Central memory CD8-positive, alpha-beta T cell (primary cell): ENCODE measurements at regions not wholly inside any gene's neighbourhood (a gene's known extent, or its start where the extent isn't known, plus 50 kb on each side); places are given as distances from the start of the nearest gene placed in this dataset.
"Not testable (repeated sequence)": the region's sequence is repeated elsewhere in the genome, so short reads cannot be mapped to it uniquely, and the experiment has no call there.

Source experiments
- ATAC-seq: fragments of 150-1000 bp; cut with Tn5 transposase; replicated peaks from 2 replicates; pipeline ENCODE4 v1.10.0; 2022; ENCODE audit warnings: mild to moderate bottlenecking, moderate FRiP score, moderate number of reproducible peaks; ENCODE audit not compliant: poor library complexity, severe bottlenecking; ENCODE audit errors: extremely low read depth
- DNase-seq, 2 donors: peaks; one replicate each; pipeline ENCODE4 v3.0.0; 2021; ENCODE audit warnings: low spot score in 2 of 2
- H3K27ac Mint-ChIP-seq: one replicate; pipeline ENCODE4 v1.8.0; 2022; ENCODE audit warnings: low read depth, mild to moderate bottlenecking, moderate library complexity, mixed read lengths
- H3K27me3 Mint-ChIP-seq: one replicate; pipeline ENCODE4 v1.8.0; 2022; ENCODE audit warnings: mixed read lengths
- H3K36me3 Mint-ChIP-seq: one replicate; pipeline ENCODE4 v1.8.0; 2022; ENCODE audit warnings: mild to moderate bottlenecking, moderate library complexity, mixed read lengths; ENCODE audit not compliant: insufficient read depth
- H3K4me1 Mint-ChIP-seq: one replicate; pipeline ENCODE4 v1.8.0; 2022; ENCODE audit warnings: mixed read lengths
- H3K4me3 Mint-ChIP-seq: one replicate; pipeline ENCODE4 v1.8.0; 2022; ENCODE audit warnings: mild to moderate bottlenecking, moderate library complexity, mixed read lengths
- H3K9me3 Mint-ChIP-seq: one replicate; pipeline ENCODE4 v1.8.0; 2022; ENCODE audit warnings: mixed read lengths

DNA sequence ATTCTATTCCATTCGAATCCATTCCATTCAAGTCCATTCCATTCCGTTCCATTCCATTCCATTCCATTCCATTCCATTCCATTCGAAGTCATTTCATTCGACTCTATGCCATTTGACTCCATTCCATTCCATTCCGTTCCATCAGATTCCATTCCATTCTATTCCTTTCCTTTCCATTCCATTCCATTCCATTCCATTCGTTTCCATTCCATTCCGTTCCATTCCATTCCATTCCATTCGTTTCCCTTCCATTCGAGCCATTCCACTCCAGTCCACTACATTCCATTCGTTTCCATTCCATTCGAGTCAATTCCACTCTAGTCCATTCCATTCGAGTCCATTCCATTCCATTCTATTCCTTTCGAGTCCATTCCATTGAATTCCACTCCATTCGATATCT, 1120.4 kb downstream of the RPIA start:
- ATAC-seq, H3K4me3 Mint-ChIP-seq, H3K27ac Mint-ChIP-seq, DNase-seq, H3K27me3 Mint-ChIP-seq, H3K4me1 Mint-ChIP-seq, H3K36me3 Mint-ChIP-seq: not testable (repeated sequence)
- peaks cover 77% of the 10 kb centered on the region for H3K9me3 Mint-ChIP-seq

DNA sequence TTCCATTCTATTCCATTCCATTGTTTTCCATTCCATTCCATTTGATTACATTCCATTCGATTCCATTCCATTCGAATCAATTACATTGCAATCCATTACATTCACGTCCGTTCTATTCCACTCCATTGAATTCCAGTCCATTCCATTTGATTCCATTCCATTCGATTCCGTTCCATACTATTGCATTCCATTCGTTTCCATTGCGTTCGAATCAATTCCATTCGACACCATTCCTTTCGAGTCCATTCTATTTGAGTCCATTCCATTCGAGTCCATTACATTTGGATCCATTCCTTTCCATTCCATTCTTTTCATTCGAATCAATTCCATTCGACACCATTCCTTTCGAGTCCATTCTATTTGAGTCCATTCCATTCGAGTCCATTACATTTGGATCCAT, 1122.9 kb downstream of the RPIA start:
- not testable (repeated sequence) for H3K27me3 Mint-ChIP-seq, H3K27ac Mint-ChIP-seq, H3K4me1 Mint-ChIP-seq, ATAC-seq, DNase-seq, H3K36me3 Mint-ChIP-seq, H3K4me3 Mint-ChIP-seq
- H3K9me3 Mint-ChIP-seq = peaks cover 93% of the 10 kb centered on the region

DNA sequence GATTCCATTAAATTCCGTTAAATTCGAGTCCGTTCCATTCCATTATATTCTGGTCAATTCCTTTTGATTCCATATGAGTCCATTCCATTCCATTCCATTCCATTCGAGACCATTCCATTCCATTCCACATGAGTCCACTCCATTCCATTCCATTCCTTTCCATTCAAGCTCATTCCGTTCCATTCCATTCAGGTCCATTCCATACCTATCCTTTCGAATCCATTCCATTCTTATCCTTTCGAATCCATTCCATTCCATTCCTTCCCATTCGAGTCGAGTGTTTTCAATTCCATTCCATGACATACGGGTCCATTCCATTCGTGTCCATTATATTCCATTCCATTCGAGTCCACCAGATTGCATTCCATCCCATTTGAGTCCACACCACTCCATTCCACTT, 1127.4 kb downstream of the RPIA start:
- Mint-ChIP-seq H3K27me3 (no peaks in the 10 kb centered on the region), H3K36me3 (no peaks in the 10 kb centered on the region), H3K27ac (no peak overlapping the region), H3K4me3 (no peak overlapping the region), H3K9me3 (peaks cover 97% of the 10 kb centered on the region), H3K4me1 (no peaks in the 10 kb centered on the region)
- DNase-seq (no peak), ATAC-seq (no peak)

DNA sequence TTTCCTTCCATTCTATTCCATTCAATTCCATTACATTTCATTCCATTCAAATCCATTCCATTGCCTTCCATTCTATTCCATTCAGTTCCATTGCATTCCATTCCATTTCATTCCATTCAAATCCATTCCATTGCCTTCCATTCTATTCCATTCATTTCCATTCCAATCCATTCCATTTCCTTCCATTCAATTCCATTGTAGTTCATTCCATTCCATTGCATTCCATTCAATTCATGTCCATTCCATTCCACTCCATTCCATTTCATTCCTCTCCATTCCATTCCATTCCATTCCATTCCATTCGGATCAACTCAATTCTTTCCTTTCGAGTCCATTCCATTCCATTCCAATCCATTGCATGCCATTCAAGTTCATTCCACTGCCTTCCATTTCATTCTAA, 1128.3 kb downstream of the RPIA start:
- DNase-seq = no peak
- Mint-ChIP-seq H3K9me3 (peaks cover 94% of the 10 kb centered on the region), H3K36me3 (no peaks in the 10 kb centered on the region), H3K27ac (no peak overlapping the region), H3K27me3 (no peaks in the 10 kb centered on the region), H3K4me3 (no peak overlapping the region), H3K4me1 (no peaks in the 10 kb centered on the region)
- no peak for ATAC-seq

DNA sequence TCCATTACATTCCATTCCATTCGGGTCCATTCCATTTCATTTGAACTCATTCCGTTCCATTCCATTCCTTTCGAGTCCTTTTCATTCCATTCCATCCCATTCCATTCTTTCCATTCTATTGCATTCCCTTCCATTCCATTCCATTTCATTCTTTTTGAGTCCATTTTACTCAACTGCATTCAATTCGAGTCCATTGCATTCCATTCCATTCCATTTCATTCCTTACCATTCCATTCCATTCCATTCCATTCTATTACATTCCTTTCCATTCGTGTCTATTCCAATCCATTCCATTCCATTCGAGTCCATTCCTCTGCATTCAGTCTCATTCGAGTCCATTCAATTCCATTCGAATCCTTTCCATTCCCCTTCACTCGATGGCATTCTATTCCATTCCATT, 1128.8 kb downstream of the RPIA start:
- no peaks in the 10 kb centered on the region for H3K36me3 Mint-ChIP-seq
- H3K4me1 Mint-ChIP-seq = no peaks in the 10 kb centered on the region
- ATAC-seq = no peak
- peaks cover 89% of the 10 kb centered on the region for H3K9me3 Mint-ChIP-seq
- no peaks in the 10 kb centered on the region for H3K27me3 Mint-ChIP-seq
- H3K4me3 Mint-ChIP-seq = no peak overlapping the region
- no peak overlapping the region for H3K27ac Mint-ChIP-seq
- DNase-seq = no peak

DNA sequence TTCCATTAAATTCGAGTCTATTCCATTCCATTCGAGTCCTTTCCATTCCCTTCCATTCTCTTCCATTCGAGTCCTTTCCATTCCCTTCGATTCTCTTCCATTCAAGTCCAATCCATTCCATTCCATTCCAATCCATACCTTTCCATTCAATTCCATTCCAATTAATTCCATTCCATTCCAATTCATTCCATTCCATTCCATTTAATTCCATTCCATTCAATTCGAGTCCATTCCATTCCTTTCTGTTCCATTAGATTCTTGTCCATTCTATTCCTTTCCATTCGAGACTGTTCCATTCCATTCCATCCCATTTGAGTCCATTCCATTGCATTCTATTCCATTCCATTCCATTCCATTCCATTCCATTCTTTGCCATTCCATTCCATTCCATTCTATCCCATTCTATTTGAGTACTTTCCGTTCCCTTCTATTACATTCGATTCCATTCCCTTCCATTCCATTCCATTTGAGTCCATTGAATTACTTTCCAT, 1130.0 kb downstream of the RPIA start:
- no peaks in the 10 kb centered on the region for H3K36me3 Mint-ChIP-seq
- no peaks in the 10 kb centered on the region for H3K4me1 Mint-ChIP-seq
- no peak for DNase-seq
- H3K9me3 Mint-ChIP-seq = peaks cover 77% of the 10 kb centered on the region
- no peak for ATAC-seq
- H3K4me3 Mint-ChIP-seq = no peak overlapping the region
- no peak overlapping the region for H3K27ac Mint-ChIP-seq
- no peaks in the 10 kb centered on the region for H3K27me3 Mint-ChIP-seq

DNA sequence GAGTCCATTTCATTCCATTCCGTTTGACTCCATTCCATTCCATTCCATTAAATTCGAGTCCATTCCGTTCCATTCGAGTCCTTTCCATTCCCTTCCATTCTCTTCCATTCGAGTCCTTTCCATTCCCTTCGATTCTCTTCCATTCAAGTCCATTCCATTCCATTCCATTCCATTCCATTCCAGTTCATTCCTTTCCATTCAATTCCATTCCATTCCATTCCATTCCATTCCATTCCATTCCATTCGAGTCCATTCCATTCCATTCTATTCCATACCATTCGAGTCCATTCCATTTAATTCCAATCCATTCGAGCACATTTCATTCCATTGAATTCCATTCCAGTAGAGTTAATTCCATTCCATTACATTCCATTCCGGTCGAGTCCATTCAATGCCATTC, 1130.9 kb downstream of the RPIA start:
- peaks cover 68% of the 10 kb centered on the region for H3K9me3 Mint-ChIP-seq
- H3K36me3 Mint-ChIP-seq, H3K27me3 Mint-ChIP-seq, H3K27ac Mint-ChIP-seq, DNase-seq, H3K4me1 Mint-ChIP-seq, H3K4me3 Mint-ChIP-seq, ATAC-seq: not testable (repeated sequence)

DNA sequence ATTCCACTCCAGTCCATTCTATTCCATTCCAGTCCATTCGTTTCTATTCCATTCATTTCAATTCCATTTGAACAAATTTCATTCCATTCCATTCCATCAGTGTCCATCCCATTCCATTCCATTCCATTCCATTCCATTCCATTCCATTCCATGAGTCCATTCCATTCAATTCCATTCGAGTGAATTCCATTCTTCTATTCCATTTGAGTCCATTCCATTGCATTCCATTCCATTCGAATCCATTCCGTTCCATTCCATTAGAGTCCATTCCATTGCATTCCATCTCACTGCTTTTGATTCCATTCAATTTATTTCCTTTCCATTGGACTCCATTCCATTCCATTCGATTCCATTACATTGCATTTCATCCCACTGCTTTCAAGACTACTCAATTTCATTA, 1132.1 kb downstream of the RPIA start:
- Mint-ChIP-seq H3K4me1 (no peaks in the 10 kb centered on the region), H3K27ac (no peak overlapping the region), H3K27me3 (no peaks in the 10 kb centered on the region), H3K4me3 (no peak overlapping the region), H3K36me3 (no peaks in the 10 kb centered on the region), H3K9me3 (peaks cover 56% of the 10 kb centered on the region)
- DNase-seq (no peak), ATAC-seq (no peak)

DNA sequence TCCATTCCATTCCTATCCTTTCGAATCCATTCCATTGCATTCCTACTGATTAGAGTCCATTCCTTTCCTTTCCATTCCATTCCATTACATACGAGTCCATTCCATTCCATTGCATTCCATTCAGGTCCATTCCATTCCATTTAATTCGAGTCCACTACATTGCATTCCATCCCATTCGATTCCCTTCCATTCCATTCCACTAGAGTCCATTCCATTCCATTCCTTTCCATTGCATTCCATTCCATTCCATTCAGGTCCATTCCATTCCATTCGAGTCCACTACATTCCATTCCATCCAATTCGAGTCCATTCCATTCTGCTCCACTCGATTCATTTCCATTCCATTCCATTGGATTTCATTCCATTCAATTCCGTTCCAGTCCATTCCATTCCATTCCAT, 1133.6 kb downstream of the RPIA start:
- no peaks in the 10 kb centered on the region for H3K36me3 Mint-ChIP-seq
- no peaks in the 10 kb centered on the region for H3K27me3 Mint-ChIP-seq
- peaks cover 41% of the 10 kb centered on the region for H3K9me3 Mint-ChIP-seq
- H3K4me1 Mint-ChIP-seq = no peaks in the 10 kb centered on the region
- DNase-seq (no peak), ATAC-seq (no peak)
- H3K27ac Mint-ChIP-seq = no peak overlapping the region
- H3K4me3 Mint-ChIP-seq = no peak overlapping the region

DNA sequence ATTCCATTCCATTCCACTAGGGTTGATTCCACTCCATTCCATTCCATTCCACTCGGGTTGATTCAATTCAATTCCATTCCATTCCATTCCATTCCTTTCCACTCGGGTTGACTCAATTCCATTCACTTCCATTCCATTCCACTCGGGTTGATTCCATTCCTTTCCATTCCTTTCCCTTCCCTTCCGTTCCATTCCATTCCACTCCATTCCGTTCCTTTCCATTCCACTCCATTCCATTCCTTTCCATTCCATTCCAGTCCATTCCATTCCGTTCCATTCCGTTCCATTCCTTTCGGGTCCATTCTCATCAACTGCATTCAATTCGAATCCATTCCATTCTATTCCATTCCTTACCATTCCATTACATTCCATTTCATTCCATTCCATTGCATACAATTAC, 1135.3 kb downstream of the RPIA start:
- H3K36me3 Mint-ChIP-seq, H3K27ac Mint-ChIP-seq, H3K27me3 Mint-ChIP-seq, ATAC-seq, DNase-seq, H3K4me3 Mint-ChIP-seq, H3K4me1 Mint-ChIP-seq: not testable (repeated sequence)
- H3K9me3 Mint-ChIP-seq = peaks cover 24% of the 10 kb centered on the region

DNA sequence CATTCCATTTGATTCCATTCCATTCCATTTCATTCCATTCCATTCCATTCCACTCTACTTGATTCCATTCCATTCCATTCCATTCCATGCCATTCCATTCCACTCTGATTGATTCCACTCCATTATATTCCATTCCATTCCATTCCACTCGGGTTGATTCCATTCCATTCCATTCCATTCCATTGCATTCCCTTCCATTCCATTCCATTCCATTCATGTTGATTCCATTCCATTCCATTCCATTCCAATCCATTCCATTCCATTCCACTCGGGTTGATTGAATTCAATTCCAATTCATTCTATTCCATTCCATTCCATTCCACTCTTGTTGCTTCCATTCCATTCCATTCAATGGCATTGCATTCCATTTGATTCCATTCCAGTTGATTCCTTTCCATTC, 1136.4 kb downstream of the RPIA start:
- H3K9me3 Mint-ChIP-seq = peaks cover 13% of the 10 kb centered on the region
- not testable (repeated sequence) for H3K36me3 Mint-ChIP-seq, ATAC-seq, H3K4me1 Mint-ChIP-seq, H3K4me3 Mint-ChIP-seq, DNase-seq, H3K27me3 Mint-ChIP-seq, H3K27ac Mint-ChIP-seq

DNA sequence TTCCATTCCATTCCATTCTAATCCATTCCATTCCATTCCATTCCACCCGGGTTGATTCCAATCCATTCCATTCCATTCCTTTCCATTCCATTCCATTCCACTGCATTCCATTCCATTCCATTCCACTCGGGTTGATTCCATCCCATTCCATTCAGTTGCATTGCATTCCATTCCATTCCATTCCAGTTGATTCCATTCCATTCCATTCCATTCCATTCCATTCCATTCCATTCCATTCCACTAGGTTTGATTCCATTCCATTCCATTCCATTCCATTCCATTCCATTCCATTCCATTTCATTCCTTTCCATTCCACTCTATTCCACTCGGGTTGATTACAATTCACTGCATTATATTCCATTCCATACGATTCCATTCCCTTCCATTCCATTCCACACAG, 1136.9 kb downstream of the RPIA start:
- H3K27me3 Mint-ChIP-seq, DNase-seq, H3K4me3 Mint-ChIP-seq, H3K27ac Mint-ChIP-seq, H3K4me1 Mint-ChIP-seq, ATAC-seq, H3K9me3 Mint-ChIP-seq, H3K36me3 Mint-ChIP-seq: not testable (repeated sequence)

DNA sequence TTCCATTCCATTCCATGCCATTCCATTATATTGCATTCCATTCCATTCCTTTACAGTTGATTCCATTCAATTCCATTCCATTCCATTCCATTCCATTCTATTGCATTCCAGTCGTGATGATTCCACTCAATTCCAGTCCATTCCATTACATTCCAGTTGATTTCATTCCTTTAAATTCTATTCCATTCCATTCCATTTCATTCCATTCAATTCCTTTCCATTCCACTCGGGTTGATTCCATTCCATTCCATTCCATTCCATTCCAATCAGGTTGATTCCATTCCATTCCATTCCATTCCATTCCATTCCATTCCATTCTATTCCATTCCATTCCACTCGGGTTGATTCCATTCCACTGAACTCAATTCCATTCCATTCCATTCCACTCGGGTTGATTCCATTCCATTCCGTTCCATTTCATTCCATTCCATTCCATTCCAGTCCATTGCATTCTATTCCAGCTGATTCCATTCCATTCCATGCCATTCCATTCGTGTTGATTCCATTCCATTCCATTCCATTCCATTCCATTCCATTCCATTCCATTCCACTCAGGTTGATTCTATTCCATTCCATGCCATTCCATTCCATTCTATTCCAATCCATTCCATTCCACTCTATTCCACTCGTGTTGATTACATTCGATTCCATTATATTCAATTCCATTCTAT, 1137.6 kb downstream of the RPIA start:
- not testable (repeated sequence) for H3K4me1 Mint-ChIP-seq, H3K27ac Mint-ChIP-seq, H3K36me3 Mint-ChIP-seq, H3K9me3 Mint-ChIP-seq, H3K4me3 Mint-ChIP-seq, DNase-seq, H3K27me3 Mint-ChIP-seq
- peak; percentile 29 for ATAC-seq
